ENCODE measurements at regions not wholly inside any gene's neighbourhood (a gene's known extent, or its start where the extent isn't known, plus 50 kb on each side); places are given as distances from the start of the nearest gene placed in this dataset.
A peak's percentile ranks its signal among the peaks of the same experiment; 100 is the strongest.

- ChIA-PET POLR2A (no interaction called here), CTCF (interaction anchor here (0.5 to 1.8 kb wide), 3 partner anchors 11 to 104 kb away, joined by 3 to 11 read pairs (median 4); no protein-coding TSS in a partner anchor)
- no peak for DNase-seq (ENCODE audit: extremely low spot score)
Measured at GRCh38 chr2:30060562-30060961, 86.2 kb upstream of the YPEL5 start.

GRCh38 chr2:30068067-30068466 lies 78.7 kb upstream of the YPEL5 start:
- CTCF ChIA-PET: no interaction called here
- POLR2A ChIA-PET: no interaction called here
- DNase-seq (ENCODE audit: extremely low spot score): no peak

More at GRCh38 chr2:30060562-30060961, 86.2 kb upstream of the YPEL5 start:
- no peak for TF ChIP-seq CTCF (IDR thresholded peaks at IDR 0.05; ENCODE audit: control extremely low read depth, extremely low read depth, low read depth, missing control alignments)

GRCh38 chr2:30072250-30072842 lies 74.5 kb upstream of the YPEL5 start:
- peak; percentile 71 for DNase-seq (ENCODE audit: extremely low spot score)
- ChIA-PET POLR2A (no interaction called here), CTCF (interaction anchor here (0.6 to 4.5 kb wide), 22 partner anchors 10 to 1117 kb away, joined by 3 to 71 read pairs (median 4); partner anchors contain the start of gene ALK)
- peak; percentile 74 for TF ChIP-seq CTCF (IDR thresholded peaks at IDR 0.05; ENCODE audit: control extremely low read depth, extremely low read depth, low read depth, missing control alignments)

More at GRCh38 chr2:30068067-30068466, 78.7 kb upstream of the YPEL5 start:
- TF ChIP-seq CTCF (IDR thresholded peaks at IDR 0.05; ENCODE audit: control extremely low read depth, extremely low read depth, low read depth, missing control alignments): no peak

GRCh38 chr2:30073523-30073922 lies 73.3 kb upstream of the YPEL5 start:
- no peak for TF ChIP-seq CTCF (IDR thresholded peaks at IDR 0.05; ENCODE audit: control extremely low read depth, extremely low read depth, low read depth, missing control alignments)
- CTCF ChIA-PET: interaction anchor here (1.2 to 4.5 kb wide), 5 partner anchors 13 to 1253 kb away, joined by 4 to 71 read pairs (median 6); partner anchors contain the start of gene ALK
- no peak for DNase-seq (ENCODE audit: extremely low spot score)
- POLR2A ChIA-PET: no interaction called here

GRCh38 chr2:30074023-30074422 lies 72.8 kb upstream of the YPEL5 start:
- DNase-seq (ENCODE audit: extremely low spot score): no peak
- TF ChIP-seq CTCF (IDR thresholded peaks at IDR 0.05; ENCODE audit: control extremely low read depth, extremely low read depth, low read depth, missing control alignments): no peak
- ChIA-PET CTCF (interaction anchor here (1.2 to 4.5 kb wide), 5 partner anchors 12 to 1254 kb away, joined by 4 to 71 read pairs (median 6); partner anchors contain the start of gene ALK), POLR2A (no interaction called here)

GRCh38 chr2:30078521-30078920 lies 68.3 kb upstream of the YPEL5 start:
- DNase-seq (ENCODE audit: extremely low spot score): no peak
- TF ChIP-seq CTCF (IDR thresholded peaks at IDR 0.05; ENCODE audit: control extremely low read depth, extremely low read depth, low read depth, missing control alignments): no peak
- CTCF ChIA-PET: interaction anchor here (1.0 kb wide), 1 partner anchor 633 kb away, joined by 3 read pairs; no protein-coding TSS in a partner anchor
- POLR2A ChIA-PET: no interaction called here

All from GM10248 (cell line).